Esophagus squamous epithelium (tissue), 5 donors: ENCODE measurements at regions not wholly inside any gene's neighbourhood (a gene's known extent, or its start where the extent isn't known, plus 50 kb on each side); places are given as distances from the start of the nearest gene placed in this dataset.

Experiments used
- DNase-seq: peaks from one replicate; lab custom pipeline; 2025; lab: John Stamatoyannopoulos, UW
- H3K27ac ChIP-seq, 4 donors: fragments of 200-600 bp; sonication (generic); one replicate each; pipeline ENCODE4 v1.5.1; 2016 to 2019; ENCODE audit warnings: mild to moderate bottlenecking in 1 of 4
- H3K27me3 ChIP-seq, 4 donors: fragments of 200-600 bp; sonication (generic); 1 replicate in 3 of 4; 2 replicates in 1 of 4; pipeline versions ENCODE4 v1.5.1 to v1.6.0; 2017 to 2021; ENCODE audit warnings: antibody characterized with exemption in 1 of 4
- H3K36me3 ChIP-seq, 3 donors: fragments of 200-600 bp; sonication (generic); one replicate each; pipeline ENCODE4 v1.5.1; 2016 to 2019
- H3K4me1 ChIP-seq, 3 donors: fragments of 200-600 bp; sonication (generic); one replicate each; pipeline ENCODE4 v1.5.1; 2017 to 2019
- H3K4me3 ChIP-seq, 4 donors: fragments of 200-600 bp; sonication (generic); 1 replicate in 3 of 4; 2 replicates in 1 of 4; pipeline ENCODE4 v1.5.1; 2016 to 2019; ENCODE audit warnings: mild to moderate bottlenecking in 2 of 4, moderate library complexity in 1 of 4
- H3K9me3 ChIP-seq, 3 donors: fragments of 200-600 bp; sonication (generic); one replicate each; pipeline ENCODE4 v1.5.1; 2016 to 2019
- CTCF ChIP-seq, 6 experiments: fragments of 450-650 bp in 4 of 6; fragments of 200-600 bp in 2 of 6; sonication (generic) in 2 of 6; IDR thresholded peaks; one replicate each; pipeline ENCODE4 v1.5.1; 2016 to 2019; ENCODE audit warnings: antibody characterized with exemption in 6 of 6, mild to moderate bottlenecking in 4 of 6, moderate library complexity in 4 of 6
- POLR2A ChIP-seq, 4 donors: fragments of 450-650 bp; IDR thresholded peaks; one replicate each; pipeline ENCODE4 v1.6.1; 2017; ENCODE audit warnings: antibody characterized with exemption in 4 of 4, mild to moderate bottlenecking in 4 of 4, moderate library complexity in 3 of 4
- WGBS, 2 donors: methylation state at CpG; one replicate each; pipeline ENCODE4 v1.1.5; 2018; 5-methylcytosine and 5-hydroxymethylcytosine counted together
- intact Hi-C: fragments of 100-400 bp; cut with DNase I; formaldehyde crosslinking; loops from one replicate; pipeline ENCODE4 v1.15.0; 2022
- donor health status: DM: yes; HTN: yes; CAD: no.

- DNase-seq, result no peak
- H3K4me3 ChIP-seq, result no peak overlapping the region
- 86 to 87% methylated on average over 8 of the region's 8 CpGs for WGBS, 2 donors
- H3K36me3 ChIP-seq, result no peaks in the 10 kb centered on the region
- intact Hi-C loops, result no loop called here
- TF ChIP-seq POLR2A (IDR thresholded peaks at IDR 0.05) (no peak), CTCF (IDR thresholded peaks at IDR 0.05) (no peak)
- H3K9me3 ChIP-seq, result no peaks in the 10 kb centered on the region
- no peaks in the 10 kb centered on the region for H3K4me1 ChIP-seq
- no peak overlapping the region for H3K27ac ChIP-seq
- no peaks in the 10 kb centered on the region for H3K27me3 ChIP-seq
These were observed 271.8 kb upstream of the ZFHX3 start for GRCh38 chr16:73319737-73320136.

GRCh38 chr16:73319261-73319660, 271.3 kb upstream of the ZFHX3 start:
- 62 to 79% methylated on average over 10 of the region's 10 CpGs for WGBS, 2 donors
- Histone ChIP-seq H3K27ac (no peak overlapping the region), H3K4me3 (no peak overlapping the region), H3K9me3 (no peaks in the 10 kb centered on the region), H3K36me3 (no peaks in the 10 kb centered on the region), H3K4me1 (no peaks in the 10 kb centered on the region), H3K27me3 (no peaks in the 10 kb centered on the region)
- no peak for TF ChIP-seq POLR2A (IDR thresholded peaks at IDR 0.05)
- TF ChIP-seq CTCF (IDR thresholded peaks at IDR 0.05), result no peak
- DNase-seq, result no peak
- intact Hi-C loops, result no loop called here

GRCh38 chr16:73317321-73317857, 269.5 kb upstream of the ZFHX3 start:
- Histone ChIP-seq H3K27me3 (no peaks in the 10 kb centered on the region), H3K4me3 (no peak overlapping the region), H3K4me1 (no peaks in the 10 kb centered on the region), H3K27ac (no peak overlapping the region), H3K9me3 (no peaks in the 10 kb centered on the region), H3K36me3 (no peaks in the 10 kb centered on the region)
- DNase-seq, result no peak
- intact Hi-C loops, result no loop called here
- WGBS, 2 donors, result 70 to 87% methylated on average over 12 of the region's 12 CpGs
- TF ChIP-seq POLR2A (IDR thresholded peaks at IDR 0.05) (no peak), CTCF (IDR thresholded peaks at IDR 0.05) (no peak)

- Histone ChIP-seq H3K9me3 (no peaks in the 10 kb centered on the region), H3K27ac (no peak overlapping the region), H3K27me3 (no peaks in the 10 kb centered on the region), H3K4me3 (no peak overlapping the region), H3K36me3 (no peaks in the 10 kb centered on the region), H3K4me1 (no peaks in the 10 kb centered on the region)
- DNase-seq, result no peak
- TF ChIP-seq POLR2A (IDR thresholded peaks at IDR 0.05) (no peak), CTCF (IDR thresholded peaks at IDR 0.05) (no peak)
- WGBS, 2 donors, result 63 to 67% methylated on average over 7 of the region's 7 CpGs
- intact Hi-C loops, result no loop called here
These were observed 267.7 kb upstream of the ZFHX3 start for GRCh38 chr16:73315645-73316044.

GRCh38 chr16:73313950-73314349, 266.0 kb upstream of the ZFHX3 start:
- H3K27me3 ChIP-seq, result no peaks in the 10 kb centered on the region
- H3K4me3 ChIP-seq, result no peak overlapping the region
- no peak overlapping the region for H3K27ac ChIP-seq
- 82 to 83% methylated on average over 2 of the region's 2 CpGs for WGBS, 2 donors
- intact Hi-C loops, result no loop called here
- DNase-seq, result no peak
- TF ChIP-seq POLR2A (IDR thresholded peaks at IDR 0.05) (no peak), CTCF (IDR thresholded peaks at IDR 0.05) (no peak)
- H3K36me3 ChIP-seq, result no peaks in the 10 kb centered on the region
- no peaks in the 10 kb centered on the region for H3K4me1 ChIP-seq
- no peaks in the 10 kb centered on the region for H3K9me3 ChIP-seq
